OCI-LY7 (cell line): ENCODE measurements at regions not wholly inside any gene's neighbourhood (a gene's known extent, or its start where the extent isn't known, plus 50 kb on each side); places are given as distances from the start of the nearest gene placed in this dataset.

Source experiments
- BruUV-seq: library from RNA; stranded (reverse); fragments of 400-500 nt; replicated peaks from 2 replicates; lab custom pipeline; 2021; lab: Mats Ljungman, UMichigan
- CTCF ChIA-PET: fragments of 300-600 bp; sonication (Branson Sonifier 250); formaldehyde crosslinking; loops from one replicate; lab custom pipeline; 2022; ENCODE audit warnings: antibody characterized with exemption; ENCODE audit not compliant: unreplicated experiment; lab: Charles Lee
- POLR2A ChIA-PET: fragments of 300-600 bp; sonication (Branson Sonifier 250); formaldehyde crosslinking; loops from one replicate; lab custom pipeline; 2022; ENCODE audit warnings: antibody characterized with exemption; lab: Charles Lee
- DNase-seq: peaks from one replicate; pipeline ENCODE4 v3.0.0-alpha.2; 2015; ENCODE audit warnings: low spot score
- H2AFZ ChIP-seq: fragments of 200-600 bp; sonication (generic), shearing (Covaris generic); 2 replicates; pipeline ENCODE4 v1.6.1; 2014; ENCODE audit warnings: mild to moderate bottlenecking, antibody characterized with exemption, low read length, moderate library complexity
- H3K27ac ChIP-seq: fragments of 200-600 bp; sonication (generic); 2 replicates; pipeline ENCODE4 v1.5.1; 2014; ENCODE audit warnings: mixed run types, low read depth, mild to moderate bottlenecking, moderate library complexity, low read length, inconsistent platforms; ENCODE audit not compliant: poor library complexity, severe bottlenecking
- H3K36me3 ChIP-seq: fragments of 200-600 bp; sonication (generic); 2 replicates; pipeline ENCODE4 v1.6.1; 2014; ENCODE audit warnings: mild to moderate bottlenecking, antibody characterized with exemption, low read length, moderate library complexity, mixed read lengths; ENCODE audit not compliant: insufficient read depth
- H3K4me1 ChIP-seq: fragments of 200-600 bp; sonication (generic); 2 replicates; pipeline ENCODE4 v1.5.1; 2014; ENCODE audit warnings: mild to moderate bottlenecking, low read length; ENCODE audit not compliant: insufficient read depth, poor library complexity, severe bottlenecking
- H3K4me2 ChIP-seq: fragments of 200-600 bp; sonication (generic); 2 replicates; pipeline ENCODE4 v1.6.1; 2014; ENCODE audit warnings: mild to moderate bottlenecking, low read length
- H3K4me3 ChIP-seq: fragments of 200-600 bp; sonication (generic); 2 replicates; pipeline ENCODE4 v1.5.1; 2014; ENCODE audit warnings: mild to moderate bottlenecking, low read depth, low read length; ENCODE audit not compliant: poor library complexity, severe bottlenecking
- H3K79me2 ChIP-seq: fragments of 200-600 bp; sonication (generic); 2 replicates; pipeline ENCODE4 v1.6.1; 2016; ENCODE audit warnings: low read depth, mild to moderate bottlenecking, low read length, moderate library complexity, mixed read lengths; ENCODE audit not compliant: insufficient read depth
- H3K9me2 ChIP-seq: fragments of 200-600 bp; sonication (generic); 2 replicates; pipeline ENCODE4 v1.6.1; 2016; ENCODE audit warnings: mild to moderate bottlenecking, low read length, mixed read lengths; ENCODE audit not compliant: insufficient read depth
- H3K9me3 ChIP-seq: fragments of 200-600 bp; sonication (generic); 2 replicates; pipeline ENCODE4 v1.6.1; 2014; ENCODE audit warnings: mild to moderate bottlenecking, mixed run types, low read length, mixed read lengths
- H4K20me1 ChIP-seq: fragments of 200-600 bp; sonication (generic); 2 replicates; pipeline ENCODE4 v1.6.1; 2014; ENCODE audit warnings: mild to moderate bottlenecking, antibody characterized with exemption, low read length, moderate library complexity, mixed read lengths; ENCODE audit not compliant: insufficient read depth
- CTCF ChIP-seq: fragments of 200-600 bp; sonication (generic); conservative IDR thresholded peaks from 2 replicates; pipeline ENCODE4 v1.5.1; 2014; ENCODE audit warnings: mild to moderate bottlenecking, antibody characterized with exemption, low read length, moderate library complexity, mixed read lengths
- EZH2phosphoT487 ChIP-seq: fragments of 200-600 bp; sonication (generic); IDR thresholded peaks from 2 replicates; pipeline ENCODE4 v1.6.1; 2018; ENCODE audit warnings: low read depth, borderline replicate concordance, mild to moderate bottlenecking, mixed run types, antibody characterized with exemption, low read length, moderate library complexity, mixed read lengths
- intact Hi-C: fragments of 100-400 bp; cut with micrococcal nuclease; formaldehyde crosslinking; loops from one replicate; pipeline ENCODE4 v1.10.0; 2022; ENCODE audit not compliant: unreplicated experiment

GRCh38 chr2:120612931-120613330 is 122.7 kb upstream of the GLI2 start:
- no peak overlapping the region for H3K4me2 ChIP-seq

GRCh38 chr2:120613742-120614571 is 121.7 kb upstream of the GLI2 start:
- no peak for DNase-seq
- Histone ChIP-seq H3K9me3 (no peaks in the 10 kb centered on the region), H3K36me3 (no peaks in the 10 kb centered on the region), H3K4me1 (no peaks in the 10 kb centered on the region), H2AFZ (no peak overlapping the region), H3K27ac (no peak overlapping the region), H4K20me1 (no peaks in the 10 kb centered on the region), H3K4me2 (no peak overlapping the region), H3K79me2 (no peaks in the 10 kb centered on the region), H3K4me3 (no peak overlapping the region), H3K9me2 (no peaks in the 10 kb centered on the region)
- CTCF ChIA-PET = no interaction called here
- TF ChIP-seq CTCF = no peak
- no peak for TF ChIP-seq EZH2phosphoT487
- intact Hi-C loops = no loop called here
- POLR2A ChIA-PET = no interaction called here
- BruUV-seq = no TSS peak

More at GRCh38 chr2:120612931-120613330, 122.7 kb upstream of the GLI2 start:
- Histone ChIP-seq H3K9me2 (no peaks in the 10 kb centered on the region), H3K79me2 (no peaks in the 10 kb centered on the region), H2AFZ (no peak overlapping the region), H3K4me3 (no peak overlapping the region), H3K4me1 (no peaks in the 10 kb centered on the region), H4K20me1 (no peaks in the 10 kb centered on the region), H3K9me3 (no peaks in the 10 kb centered on the region), H3K27ac (no peak overlapping the region), H3K36me3 (no peaks in the 10 kb centered on the region)
- DNase-seq = no peak
- ChIA-PET CTCF (no interaction called here), POLR2A (no interaction called here)
- TF ChIP-seq EZH2phosphoT487 (no peak), CTCF (no peak)
- intact Hi-C loops = no loop called here
- BruUV-seq = no TSS peak

GRCh38 chr2:120614901-120615300 is 120.8 kb upstream of the GLI2 start:
- no peak overlapping the region for H3K27ac ChIP-seq
- no peaks in the 10 kb centered on the region for H3K36me3 ChIP-seq
- no peaks in the 10 kb centered on the region for H3K79me2 ChIP-seq
- BruUV-seq = no TSS peak
- H3K4me3 ChIP-seq = no peak overlapping the region
- no peaks in the 10 kb centered on the region for H3K9me3 ChIP-seq
- H3K4me1 ChIP-seq = no peaks in the 10 kb centered on the region
- intact Hi-C loops = no loop called here
- TF ChIP-seq CTCF (no peak), EZH2phosphoT487 (no peak)
- H2AFZ ChIP-seq = no peak overlapping the region
- CTCF ChIA-PET = no interaction called here
- POLR2A ChIA-PET = no interaction called here
- H3K4me2 ChIP-seq = no peak overlapping the region
- no peaks in the 10 kb centered on the region for H4K20me1 ChIP-seq
- no peaks in the 10 kb centered on the region for H3K9me2 ChIP-seq
- no peak for DNase-seq
